OCI-LY7 (cell line): ENCODE measurements at regions not wholly inside any gene's neighbourhood (a gene's known extent, or its start where the extent isn't known, plus 50 kb on each side); places are given as distances from the start of the nearest gene placed in this dataset.

Experiments
- EZH2phosphoT487 ChIP-seq: fragments of 200-600 bp; sonication (generic); IDR thresholded peaks from 2 replicates; pipeline ENCODE4 v1.6.1; 2018; ENCODE audit warnings: low read depth, borderline replicate concordance, mild to moderate bottlenecking, mixed run types, antibody characterized with exemption, low read length, moderate library complexity, mixed read lengths
- TF ChIP-seq, protein P1 (sequence below): fragments of 200-600 bp; sonication (generic); conservative IDR thresholded peaks from 2 replicates; pipeline ENCODE4 v1.5.1; 2014; ENCODE audit warnings: mild to moderate bottlenecking, antibody characterized with exemption, low read length, moderate library complexity, mixed read lengths

DNA sequence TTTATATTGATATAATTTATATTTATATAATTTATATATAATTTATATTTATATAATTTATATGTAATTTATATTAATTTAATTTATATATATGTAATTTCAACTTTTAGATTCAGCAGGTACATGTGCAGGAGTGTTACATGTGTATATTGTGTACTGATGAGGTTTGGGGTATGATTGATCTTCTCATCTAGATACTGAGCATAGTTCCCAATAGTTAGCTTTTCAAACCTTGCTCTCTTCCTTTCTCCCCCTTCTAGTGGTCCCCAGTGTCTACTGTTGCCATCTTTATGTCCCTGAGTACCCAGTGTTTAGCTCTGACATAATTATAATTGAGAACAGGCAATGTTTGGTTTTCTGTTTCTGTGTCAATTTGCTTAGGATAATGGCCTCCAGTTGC is 1335.3 kb upstream of the CDH2 start:
- TF ChIP-seq, protein P1, sequence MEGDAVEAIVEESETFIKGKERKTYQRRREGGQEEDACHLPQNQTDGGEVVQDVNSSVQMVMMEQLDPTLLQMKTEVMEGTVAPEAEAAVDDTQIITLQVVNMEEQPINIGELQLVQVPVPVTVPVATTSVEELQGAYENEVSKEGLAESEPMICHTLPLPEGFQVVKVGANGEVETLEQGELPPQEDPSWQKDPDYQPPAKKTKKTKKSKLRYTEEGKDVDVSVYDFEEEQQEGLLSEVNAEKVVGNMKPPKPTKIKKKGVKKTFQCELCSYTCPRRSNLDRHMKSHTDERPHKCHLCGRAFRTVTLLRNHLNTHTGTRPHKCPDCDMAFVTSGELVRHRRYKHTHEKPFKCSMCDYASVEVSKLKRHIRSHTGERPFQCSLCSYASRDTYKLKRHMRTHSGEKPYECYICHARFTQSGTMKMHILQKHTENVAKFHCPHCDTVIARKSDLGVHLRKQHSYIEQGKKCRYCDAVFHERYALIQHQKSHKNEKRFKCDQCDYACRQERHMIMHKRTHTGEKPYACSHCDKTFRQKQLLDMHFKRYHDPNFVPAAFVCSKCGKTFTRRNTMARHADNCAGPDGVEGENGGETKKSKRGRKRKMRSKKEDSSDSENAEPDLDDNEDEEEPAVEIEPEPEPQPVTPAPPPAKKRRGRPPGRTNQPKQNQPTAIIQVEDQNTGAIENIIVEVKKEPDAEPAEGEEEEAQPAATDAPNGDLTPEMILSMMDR = no peak
- TF ChIP-seq EZH2phosphoT487 = no peak
